ENCODE measurements at regions not wholly inside any gene's neighbourhood (a gene's known extent, or its start where the extent isn't known, plus 50 kb on each side); places are given as distances from the start of the nearest gene placed in this dataset.

GRCh38 chrX:1754077-1754476 is 139.2 kb downstream of the ASMT start:
- no peak for TF ChIP-seq CTCF (IDR thresholded peaks at IDR 0.05)
- no peak for TF ChIP-seq CREM (CRISPR knock-in tag; IDR thresholded peaks at IDR 0.05)
- TF ChIP-seq RELA (CRISPR knock-in tag; IDR thresholded peaks at IDR 0.05; ENCODE audit: borderline replicate concordance): no peak
- TF ChIP-seq CBFB (CRISPR knock-in tag; IDR thresholded peaks at IDR 0.05; ENCODE audit: low read depth): no peak
- no peak for TF ChIP-seq ZNF121 (CRISPR knock-in tag; IDR thresholded peaks at IDR 0.05)
- no peak for TF ChIP-seq SP1 (CRISPR knock-in tag; conservative IDR thresholded peaks at IDR 0.05)
